GM12873 (cell line): ENCODE measurements at regions not wholly inside any gene's neighbourhood (a gene's known extent, or its start where the extent isn't known, plus 50 kb on each side); places are given as distances from the start of the nearest gene placed in this dataset.

Experiments
- CTCF ChIP-seq: IDR thresholded peaks from 2 replicates; pipeline ENCODE4 v1.5.1; 2012; ENCODE audit warnings: low read depth, mild to moderate bottlenecking, moderate library complexity, low read length, control low read depth; ENCODE audit not compliant: insufficient read depth; ENCODE audit errors: missing control alignments

- TF ChIP-seq CTCF = no peak
Measured at GRCh38 chr21:15243406-15243805, 178.6 kb upstream of the NRIP1 start.

DNA sequence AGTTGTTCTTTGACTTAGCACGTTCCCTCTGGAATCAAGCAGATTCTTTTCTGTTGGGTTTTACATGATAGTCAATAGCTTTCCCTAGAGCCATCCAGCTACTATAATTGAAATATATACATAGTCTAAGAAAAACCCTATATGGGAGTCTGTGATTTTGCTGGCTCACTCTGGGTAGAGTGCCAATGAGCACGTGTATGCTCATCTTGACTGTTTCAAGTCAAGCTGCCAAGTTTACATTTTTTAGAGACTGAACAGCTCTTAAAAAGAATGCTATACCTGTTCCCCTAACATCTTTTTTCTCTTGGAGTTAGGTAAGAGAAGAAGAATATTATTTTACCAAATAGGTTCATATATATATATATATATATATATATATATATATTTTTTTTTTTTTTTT is 182.8 kb upstream of the NRIP1 start:
- TF ChIP-seq CTCF = no peak

GRCh38 chr21:15249285-15249993 is 184.6 kb upstream of the NRIP1 start:
- no peak for TF ChIP-seq CTCF

GRCh38 chr21:15250384-15250783 is 185.6 kb upstream of the NRIP1 start:
- no peak for TF ChIP-seq CTCF

- no peak for TF ChIP-seq CTCF
Measured at GRCh38 chr21:15252431-15252830, 187.6 kb upstream of the NRIP1 start.

- TF ChIP-seq CTCF = no peak
Measured at GRCh38 chr21:15254111-15254510, 189.3 kb upstream of the NRIP1 start.

- TF ChIP-seq CTCF = no peak
Measured at GRCh38 chr21:15255261-15255660, 190.5 kb upstream of the NRIP1 start.

GRCh38 chr21:15255763-15256162 is 191.0 kb upstream of the NRIP1 start:
- no peak for TF ChIP-seq CTCF
